ENCODE measurements at regions not wholly inside any gene's neighbourhood (a gene's known extent, or its start where the extent isn't known, plus 50 kb on each side); places are given as distances from the start of the nearest gene placed in this dataset.
"Not testable (repeated sequence)": the region's sequence is repeated elsewhere in the genome, so short reads cannot be mapped to it uniquely, and the experiment has no call there.

DNA sequence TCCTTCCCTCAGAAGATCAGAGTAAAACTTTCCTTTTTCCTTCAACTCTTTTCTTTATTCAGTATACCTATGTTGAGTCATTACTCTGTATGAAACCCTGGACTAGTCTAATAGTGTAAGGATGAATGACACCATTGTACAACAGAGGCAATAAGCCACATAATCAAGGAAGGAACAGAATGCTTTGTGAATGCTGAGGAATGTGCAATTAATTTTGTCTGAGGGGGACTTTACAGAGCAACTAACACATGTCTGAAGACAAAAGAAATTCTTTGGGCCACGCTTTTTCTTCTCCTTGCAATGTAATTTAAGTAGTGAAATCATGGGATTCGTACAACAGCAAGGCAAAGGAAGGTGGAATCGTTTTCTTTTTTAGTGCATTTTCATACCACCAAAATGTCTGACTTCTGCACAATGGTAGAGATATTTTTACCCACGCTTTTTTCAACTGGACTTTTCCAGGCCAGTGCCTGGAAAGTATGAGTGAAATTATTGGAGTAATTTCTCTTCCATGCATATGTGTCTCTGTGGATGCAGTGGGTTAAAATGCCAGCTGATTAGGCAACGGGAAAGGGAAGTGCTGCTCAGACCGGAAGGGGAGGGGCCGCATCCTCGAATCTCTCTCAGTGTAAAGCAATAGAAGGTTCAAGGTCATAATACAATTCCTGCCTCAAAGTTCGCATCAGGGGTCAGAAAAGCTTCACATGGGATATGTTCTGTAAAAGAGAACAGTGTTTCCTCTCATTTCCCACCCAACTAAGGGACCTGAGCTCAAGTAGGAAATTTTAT lies 89.9 kb upstream of the MTHFD1L start:
- Mint-ChIP-seq H3K27ac (peak overlapping the region; percentile 37), H3K4me1 (peaks cover 21% of the 10 kb centered on the region), H3K4me3 (no peak overlapping the region), H3K36me3 (ENCODE audit: low read depth) (peaks cover 78% of the 10 kb centered on the region), H3K27me3 (no peaks in the 10 kb centered on the region), H3K9me3 (peaks cover 8% of the 10 kb centered on the region)
- ATAC-seq (ENCODE audit: low read depth) (no peak), DNase-seq (no peak)
- TF ChIP-seq, protein P1, sequence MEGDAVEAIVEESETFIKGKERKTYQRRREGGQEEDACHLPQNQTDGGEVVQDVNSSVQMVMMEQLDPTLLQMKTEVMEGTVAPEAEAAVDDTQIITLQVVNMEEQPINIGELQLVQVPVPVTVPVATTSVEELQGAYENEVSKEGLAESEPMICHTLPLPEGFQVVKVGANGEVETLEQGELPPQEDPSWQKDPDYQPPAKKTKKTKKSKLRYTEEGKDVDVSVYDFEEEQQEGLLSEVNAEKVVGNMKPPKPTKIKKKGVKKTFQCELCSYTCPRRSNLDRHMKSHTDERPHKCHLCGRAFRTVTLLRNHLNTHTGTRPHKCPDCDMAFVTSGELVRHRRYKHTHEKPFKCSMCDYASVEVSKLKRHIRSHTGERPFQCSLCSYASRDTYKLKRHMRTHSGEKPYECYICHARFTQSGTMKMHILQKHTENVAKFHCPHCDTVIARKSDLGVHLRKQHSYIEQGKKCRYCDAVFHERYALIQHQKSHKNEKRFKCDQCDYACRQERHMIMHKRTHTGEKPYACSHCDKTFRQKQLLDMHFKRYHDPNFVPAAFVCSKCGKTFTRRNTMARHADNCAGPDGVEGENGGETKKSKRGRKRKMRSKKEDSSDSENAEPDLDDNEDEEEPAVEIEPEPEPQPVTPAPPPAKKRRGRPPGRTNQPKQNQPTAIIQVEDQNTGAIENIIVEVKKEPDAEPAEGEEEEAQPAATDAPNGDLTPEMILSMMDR (IDR thresholded peaks at IDR 0.05), result no peak
- POLR2A ChIA-PET, result interaction anchor here (0.6 kb wide), 1 partner anchor 17 kb away, joined by 5 read pairs; no protein-coding TSS in a partner anchor
- CTCF ChIA-PET, result interaction anchor here (1.1 kb wide), 1 partner anchor 39 kb away, joined by 3 read pairs; no protein-coding TSS in a partner anchor
- intact Hi-C loops (cut with micrococcal nuclease), result no loop called here

DNA sequence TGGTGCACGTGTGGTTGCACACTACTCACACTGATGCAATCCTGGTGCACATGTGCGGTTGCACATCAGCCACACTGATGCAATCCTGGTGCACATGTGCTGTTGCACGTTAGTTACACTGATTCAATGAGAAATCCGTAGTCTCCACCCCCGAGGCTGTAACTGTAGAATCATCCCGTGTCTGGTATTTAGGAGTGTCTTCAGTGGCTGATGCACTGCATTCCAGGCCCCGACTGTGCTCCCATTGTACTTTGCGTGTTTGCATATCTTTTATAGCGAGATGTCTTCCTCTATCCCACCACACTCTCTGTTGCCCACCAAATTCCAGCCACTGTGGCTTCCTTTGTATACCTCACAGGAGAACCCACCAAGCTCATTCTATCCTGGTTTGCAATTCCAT lies 87.8 kb upstream of the MTHFD1L start:
- DNase-seq (no peak), ATAC-seq (ENCODE audit: low read depth) (no peak)
- ChIA-PET CTCF (no interaction called here), POLR2A (no interaction called here)
- Mint-ChIP-seq H3K27ac (no peak overlapping the region), H3K9me3 (peaks cover 6% of the 10 kb centered on the region), H3K36me3 (ENCODE audit: low read depth) (peaks cover 62% of the 10 kb centered on the region), H3K4me3 (no peak overlapping the region), H3K27me3 (no peaks in the 10 kb centered on the region), H3K4me1 (peaks cover 22% of the 10 kb centered on the region)
- TF ChIP-seq, protein P1 (IDR thresholded peaks at IDR 0.05), result no peak
- intact Hi-C loops (cut with micrococcal nuclease), result no loop called here

DNA sequence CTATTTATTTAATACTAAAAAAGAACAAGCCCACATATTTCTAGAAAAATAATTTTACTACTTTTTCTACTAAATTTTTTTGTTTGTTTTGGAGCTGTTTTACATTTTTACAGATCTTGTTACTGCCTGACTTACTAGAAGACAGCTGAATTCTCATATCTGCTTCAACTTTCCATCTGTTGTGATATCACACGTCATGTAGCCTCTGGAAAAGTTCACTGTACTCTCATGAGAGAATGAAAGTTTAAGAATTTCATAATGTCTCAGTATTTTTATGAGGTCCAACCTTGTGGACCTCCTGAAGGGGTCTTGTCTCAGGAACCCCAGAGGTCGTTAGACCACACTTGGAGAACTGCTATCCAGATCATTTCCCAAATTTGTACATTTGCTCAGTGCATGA lies 81.7 kb upstream of the MTHFD1L start:
- H3K4me1 Mint-ChIP-seq, result peaks cover 20% of the 10 kb centered on the region
- H3K36me3 Mint-ChIP-seq (ENCODE audit: low read depth), result peaks cover 64% of the 10 kb centered on the region
- TF ChIP-seq, protein P1 (IDR thresholded peaks at IDR 0.05), result no peak
- POLR2A ChIA-PET, result no interaction called here
- ATAC-seq (ENCODE audit: low read depth) (no peak), DNase-seq (no peak)
- no peaks in the 10 kb centered on the region for H3K27me3 Mint-ChIP-seq
- CTCF ChIA-PET, result interaction anchor here (1.0 kb wide), 1 partner anchor 31 kb away, joined by 3 read pairs; no protein-coding TSS in a partner anchor
- no peak overlapping the region for H3K4me3 Mint-ChIP-seq
- peaks cover 4% of the 10 kb centered on the region for H3K9me3 Mint-ChIP-seq
- intact Hi-C loops (cut with micrococcal nuclease), result loop anchor here (1.0 kb wide), 1 partner anchor 10 kb away; no protein-coding TSS in a partner anchor
- H3K27ac Mint-ChIP-seq, result no peak overlapping the region

DNA sequence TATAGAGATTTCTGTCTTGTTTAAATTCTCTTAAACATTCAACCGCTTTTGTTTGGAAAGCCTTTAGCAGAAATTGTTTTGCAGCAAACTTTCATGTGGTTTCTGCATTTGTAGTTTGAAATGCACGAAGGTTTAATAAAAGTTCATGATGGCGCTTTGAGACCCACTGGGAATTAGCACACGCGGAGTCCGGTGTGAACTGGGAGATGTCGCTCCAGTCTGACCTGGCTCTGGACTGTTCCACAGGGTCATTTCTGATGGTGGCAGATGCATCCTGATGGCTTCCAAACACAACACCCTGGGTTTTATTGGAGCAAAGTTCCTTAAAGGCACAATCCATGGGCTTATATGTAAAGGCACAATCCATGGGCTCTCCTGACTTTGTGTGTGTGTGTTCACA lies 78.1 kb upstream of the MTHFD1L start:
- Mint-ChIP-seq H3K9me3 (peaks cover 4% of the 10 kb centered on the region), H3K27ac (no peak overlapping the region), H3K36me3 (ENCODE audit: low read depth) (peaks cover 77% of the 10 kb centered on the region), H3K27me3 (no peaks in the 10 kb centered on the region), H3K4me1 (peaks cover 14% of the 10 kb centered on the region), H3K4me3 (no peak overlapping the region)
- DNase-seq (no peak), ATAC-seq (ENCODE audit: low read depth) (no peak)
- ChIA-PET CTCF (interaction anchor here (0.9 kb wide), 1 partner anchor 392 kb away, joined by 4 read pairs; no protein-coding TSS in a partner anchor), POLR2A (no interaction called here)
- TF ChIP-seq, protein P1 (IDR thresholded peaks at IDR 0.05), result no peak
- intact Hi-C loops (cut with micrococcal nuclease), result no loop called here

DNA sequence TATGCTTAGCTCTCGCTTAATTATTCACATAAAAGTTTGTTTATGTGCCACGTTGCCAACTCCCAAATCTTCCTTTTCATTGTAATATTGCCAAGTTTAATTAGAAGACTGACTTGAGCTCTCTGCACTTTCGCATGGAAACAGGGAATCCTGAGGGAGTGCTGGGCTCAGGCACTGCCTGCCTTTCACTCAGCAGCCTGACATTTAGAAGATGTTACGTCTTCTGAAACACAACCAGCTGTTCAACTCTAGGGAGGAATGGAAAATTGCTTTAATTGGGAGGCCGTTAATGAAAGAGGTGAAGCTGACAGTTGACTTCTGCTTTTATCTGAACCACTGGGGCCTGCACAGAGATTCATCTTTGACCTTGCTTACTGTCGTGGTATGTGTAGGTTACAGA lies 77.4 kb upstream of the MTHFD1L start:
- POLR2A ChIA-PET, result no interaction called here
- H3K27ac Mint-ChIP-seq, result peak overlapping the region; percentile 69
- no peaks in the 10 kb centered on the region for H3K27me3 Mint-ChIP-seq
- TF ChIP-seq, protein P1 (IDR thresholded peaks at IDR 0.05), result no peak
- no peak overlapping the region for H3K4me3 Mint-ChIP-seq
- H3K9me3 Mint-ChIP-seq, result peaks cover 4% of the 10 kb centered on the region
- H3K36me3 Mint-ChIP-seq (ENCODE audit: low read depth), result peaks cover 76% of the 10 kb centered on the region
- intact Hi-C loops (cut with micrococcal nuclease), result no loop called here
- H3K4me1 Mint-ChIP-seq, result peaks cover 11% of the 10 kb centered on the region
- DNase-seq (no peak), ATAC-seq (ENCODE audit: low read depth) (no peak)
- CTCF ChIA-PET, result interaction anchor here (1.0 kb wide), 1 partner anchor 370 kb away, joined by 3 read pairs; no protein-coding TSS in a partner anchor

DNA sequence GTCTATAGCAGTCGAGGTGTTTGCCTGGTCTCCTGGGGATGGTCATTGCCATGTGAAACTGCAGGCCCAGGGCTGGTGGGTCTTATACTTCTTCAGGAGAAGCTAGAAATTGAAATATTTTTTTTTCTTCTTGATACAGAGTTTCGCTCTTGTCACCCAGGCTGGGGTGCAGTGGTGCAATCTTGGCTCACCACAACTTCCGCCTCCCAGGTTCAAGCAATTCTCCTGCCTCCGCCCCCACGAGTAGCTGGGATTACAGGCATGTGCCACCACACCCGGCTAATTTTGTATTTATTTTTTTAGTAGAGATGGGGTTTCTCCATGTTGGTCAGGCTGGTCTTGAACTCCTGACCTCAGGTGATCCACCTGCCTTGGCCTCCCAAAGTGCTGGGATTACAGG lies 75.6 kb upstream of the MTHFD1L start:
- H3K27ac Mint-ChIP-seq; ATAC-seq (ENCODE audit: low read depth); H3K4me3 Mint-ChIP-seq; DNase-seq; POLR2A ChIA-PET; intact Hi-C loops (cut with micrococcal nuclease); H3K9me3 Mint-ChIP-seq; CTCF ChIA-PET; H3K27me3 Mint-ChIP-seq: not testable (repeated sequence)
- Mint-ChIP-seq H3K4me1 (peaks cover 11% of the 10 kb centered on the region), H3K36me3 (ENCODE audit: low read depth) (peaks cover 69% of the 10 kb centered on the region)
